Stomach (tissue), 8 donors: ENCODE measurements at regions not wholly inside any gene's neighbourhood (a gene's known extent, or its start where the extent isn't known, plus 50 kb on each side); places are given as distances from the start of the nearest gene placed in this dataset.

Experiments used
- DNase-seq, 2 donors: peaks; one replicate each; pipeline versions ENCODE4 v3.0.0 to v3.0.0-alpha.2; 2013 to 2019
- H3K27ac ChIP-seq, 5 donors: fragments of 200-600 bp in 4 of 5; sonication (generic) in 4 of 5; one replicate each; pipeline ENCODE4 v1.5.1; 2013 to 2019; ENCODE audit warnings: mild to moderate bottlenecking in 1 of 5, moderate library complexity in 1 of 5
- H3K27me3 ChIP-seq, 3 donors: fragments of 200-600 bp; sonication (generic); one replicate each; pipeline ENCODE4 v1.5.1; 2017 to 2019; ENCODE audit warnings: mixed run types in 1 of 3
- H3K36me3 ChIP-seq, 4 donors: fragments of 200-600 bp; sonication (generic); 1 replicate in 3 of 4; 2 replicates in 1 of 4; pipeline ENCODE4 v1.5.1; 2016 to 2019
- H3K4me1 ChIP-seq, 4 donors: fragments of 200-600 bp; sonication (generic); one replicate each; pipeline ENCODE4 v1.5.1; 2016 to 2019
- H3K4me3 ChIP-seq, 4 donors: fragments of 200-600 bp; sonication (generic) in 3 of 4; one replicate each; pipeline ENCODE4 v1.5.1; 2016 to 2019; ENCODE audit warnings: mild to moderate bottlenecking in 1 of 4
- H3K9me3 ChIP-seq, 4 donors: fragments of 200-600 bp; sonication (generic); one replicate each; pipeline ENCODE4 v1.5.1; 2016 to 2019
- EP300 ChIP-seq: sonication (generic); formaldehyde crosslinking; IDR thresholded peaks from one replicate; pipeline ENCODE4 v1.6.1; 2017; ENCODE audit warnings: antibody characterized with exemption
- POLR2A ChIP-seq, 4 donors: fragments of 450-650 bp; IDR thresholded peaks; one replicate each; pipeline ENCODE4 v1.6.1; 2016; ENCODE audit warnings: antibody characterized with exemption in 4 of 4, control low read depth in 2 of 4, mild to moderate bottlenecking in 1 of 4, moderate library complexity in 1 of 4
- POLR2AphosphoS5 ChIP-seq, 3 donors: sonication (generic); formaldehyde crosslinking; IDR thresholded peaks; one replicate each; pipeline ENCODE4 v1.6.1; 2016; ENCODE audit warnings: antibody characterized with exemption in 3 of 3
- WGBS, 5 donors: extraction: QIAGEN DNeasy Blood & Tissue Kit in 3 of 5; methylation state at CpG; one replicate each; pipeline versions ENCODE4 v1.1.5 to v1.1.7; 2013 to 2018; 5-methylcytosine and 5-hydroxymethylcytosine counted together
- intact Hi-C: fragments of 100-400 bp; cut with DNase I; formaldehyde crosslinking; loops from one replicate; pipeline ENCODE4 v1.15.1; 2023; ENCODE audit warnings: low total_unique reads
- TF ChIP-seq, protein P1 (sequence below), 7 experiments: fragments of 450-650 bp in 4 of 7; fragments of 200-600 bp in 3 of 7; sonication (generic) in 3 of 7; IDR thresholded peaks; one replicate each; pipeline ENCODE4 v1.5.1; 2016 to 2019; ENCODE audit warnings: antibody characterized with exemption in 7 of 7, control low read depth in 2 of 7, mild to moderate bottlenecking in 1 of 7
- donor health status: healthy with polysubstance abuse.
- donor health status: Bipolar disorder and iron deficiency.
- donor health status: healthy.

DNA sequence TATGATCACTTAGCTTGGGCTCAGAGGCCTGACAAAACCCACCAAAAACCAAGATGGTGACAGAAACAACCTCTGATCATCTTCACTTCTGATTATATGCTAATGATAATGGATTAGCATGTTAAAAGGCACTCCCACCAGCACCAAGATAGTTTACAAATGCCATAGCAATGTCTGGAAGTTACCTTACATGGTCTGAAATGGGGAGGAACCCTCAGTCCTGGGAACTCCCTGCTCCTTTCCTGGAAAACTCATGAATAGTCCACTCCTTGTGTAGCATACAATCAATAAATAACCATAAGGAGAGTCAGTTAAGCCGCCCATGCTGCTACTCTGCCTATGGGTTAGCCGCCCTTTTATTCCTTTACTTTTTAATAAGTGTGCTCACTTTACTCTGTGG, 120.0 kb upstream of the HS3ST4 start:
- DNase-seq = no peak
- no peak overlapping the region for H3K27ac ChIP-seq
- intact Hi-C loops = no loop called here
- H3K27me3 ChIP-seq = no peaks in the 10 kb centered on the region
- no peaks in the 10 kb centered on the region for H3K4me1 ChIP-seq
- peaks cover 0 to 9% (median 4%) of the 10 kb centered on the region in 4 donors for H3K9me3 ChIP-seq
- TF ChIP-seq, protein P1, sequence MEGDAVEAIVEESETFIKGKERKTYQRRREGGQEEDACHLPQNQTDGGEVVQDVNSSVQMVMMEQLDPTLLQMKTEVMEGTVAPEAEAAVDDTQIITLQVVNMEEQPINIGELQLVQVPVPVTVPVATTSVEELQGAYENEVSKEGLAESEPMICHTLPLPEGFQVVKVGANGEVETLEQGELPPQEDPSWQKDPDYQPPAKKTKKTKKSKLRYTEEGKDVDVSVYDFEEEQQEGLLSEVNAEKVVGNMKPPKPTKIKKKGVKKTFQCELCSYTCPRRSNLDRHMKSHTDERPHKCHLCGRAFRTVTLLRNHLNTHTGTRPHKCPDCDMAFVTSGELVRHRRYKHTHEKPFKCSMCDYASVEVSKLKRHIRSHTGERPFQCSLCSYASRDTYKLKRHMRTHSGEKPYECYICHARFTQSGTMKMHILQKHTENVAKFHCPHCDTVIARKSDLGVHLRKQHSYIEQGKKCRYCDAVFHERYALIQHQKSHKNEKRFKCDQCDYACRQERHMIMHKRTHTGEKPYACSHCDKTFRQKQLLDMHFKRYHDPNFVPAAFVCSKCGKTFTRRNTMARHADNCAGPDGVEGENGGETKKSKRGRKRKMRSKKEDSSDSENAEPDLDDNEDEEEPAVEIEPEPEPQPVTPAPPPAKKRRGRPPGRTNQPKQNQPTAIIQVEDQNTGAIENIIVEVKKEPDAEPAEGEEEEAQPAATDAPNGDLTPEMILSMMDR (IDR thresholded peaks at IDR 0.05) = no peak
- no peak for TF ChIP-seq POLR2AphosphoS5 (IDR thresholded peaks at IDR 0.05)
- H3K36me3 ChIP-seq = no peaks in the 10 kb centered on the region
- no peak overlapping the region for H3K4me3 ChIP-seq
- WGBS, 5 donors = 59 to 91% (median 89%) methylated on average over 2 of the region's 2 CpGs

DNA sequence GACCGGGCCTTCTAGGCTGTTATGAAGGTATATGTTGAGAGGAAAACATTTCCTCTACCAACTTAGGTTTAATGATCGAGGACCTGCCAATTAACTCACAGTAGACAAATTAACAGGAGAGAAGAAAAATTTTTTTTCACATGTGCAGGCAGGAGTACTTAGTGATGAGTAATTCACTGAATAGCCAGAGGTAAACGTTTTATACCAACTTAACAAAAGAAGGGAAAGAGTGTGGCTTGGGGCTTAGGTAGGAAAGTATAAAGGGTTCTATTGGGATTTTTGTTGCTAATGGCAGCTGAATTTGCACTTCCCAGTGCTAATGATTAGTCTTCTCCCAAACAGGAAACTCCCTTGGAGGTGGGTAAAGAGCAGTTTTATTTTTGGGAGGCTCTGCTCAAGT, 121.6 kb upstream of the HS3ST4 start:
- DNase-seq = no peak
- intact Hi-C loops = no loop called here
- WGBS, 5 donors = 68 to 81% (median 77%) methylated on average over 3 of the region's 3 CpGs

DNA sequence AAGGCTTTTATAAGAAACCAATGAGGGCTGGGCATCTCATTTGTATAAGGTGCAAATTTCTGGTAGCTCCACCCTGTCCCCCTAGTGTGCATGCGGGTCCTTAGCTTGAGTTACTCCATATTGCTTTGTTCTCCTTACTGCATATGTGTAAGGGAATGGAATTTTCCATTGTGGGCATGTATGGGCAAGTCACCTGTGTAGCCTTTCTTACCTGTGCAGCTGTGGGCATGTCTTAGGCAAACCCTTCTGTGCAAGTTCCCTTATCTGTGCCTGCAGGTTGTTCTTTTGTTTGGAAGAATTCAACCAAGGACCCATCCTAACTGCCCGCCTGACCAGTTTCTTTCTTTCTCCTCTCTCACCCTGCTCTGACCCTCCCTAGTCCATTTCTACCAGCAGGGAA, 122.8 kb upstream of the HS3ST4 start:
- intact Hi-C loops = no loop called here
- no peak overlapping the region for H3K4me3 ChIP-seq
- WGBS, 5 donors = 80 to 86% (median 84%) methylated on average over 2 of the region's 2 CpGs
- no peaks in the 10 kb centered on the region for H3K36me3 ChIP-seq
- H3K4me1 ChIP-seq = no peaks in the 10 kb centered on the region
- TF ChIP-seq POLR2AphosphoS5 (IDR thresholded peaks at IDR 0.05) = no peak
- TF ChIP-seq, protein P1 (IDR thresholded peaks at IDR 0.05) = no peak
- TF ChIP-seq POLR2A (IDR thresholded peaks at IDR 0.05) = no peak
- TF ChIP-seq EP300 = no peak
- peaks cover 0 to 9% (median 4%) of the 10 kb centered on the region in 4 donors for H3K9me3 ChIP-seq
- H3K27me3 ChIP-seq = no peaks in the 10 kb centered on the region
- no peak overlapping the region for H3K27ac ChIP-seq
- DNase-seq = no peak

More for the DNA sequence above, 121.6 kb upstream of the HS3ST4 start:
- Histone ChIP-seq H3K27ac (no peak overlapping the region), H3K4me3 (no peak overlapping the region), H3K9me3 (peaks cover 0 to 9% (median 4%) of the 10 kb centered on the region in 4 donors), H3K4me1 (no peaks in the 10 kb centered on the region), H3K36me3 (no peaks in the 10 kb centered on the region), H3K27me3 (no peaks in the 10 kb centered on the region)
- TF ChIP-seq POLR2A (IDR thresholded peaks at IDR 0.05) = no peak
- TF ChIP-seq, protein P1 (IDR thresholded peaks at IDR 0.05) = no peak

DNA sequence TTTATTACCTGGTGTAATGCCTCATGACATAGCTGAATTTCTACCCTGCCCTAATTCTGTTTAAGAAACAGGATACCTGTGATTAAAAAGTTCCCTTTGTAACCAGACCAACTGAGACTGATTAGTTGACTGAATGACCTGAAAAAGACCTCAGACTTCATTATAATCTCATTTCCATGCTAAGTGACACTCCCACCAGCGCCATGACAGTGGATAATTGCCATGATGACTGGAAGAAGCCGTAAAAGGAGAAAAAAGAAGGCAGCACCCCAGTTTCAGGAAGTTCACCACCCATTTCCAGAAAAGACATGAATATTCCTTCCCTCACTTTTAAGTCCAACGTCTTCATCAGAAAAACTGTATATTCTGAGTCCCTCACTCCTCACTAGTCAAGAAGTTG, 125.6 kb upstream of the HS3ST4 start:
- TF ChIP-seq POLR2A (IDR thresholded peaks at IDR 0.05) (no peak), EP300 (no peak), POLR2AphosphoS5 (IDR thresholded peaks at IDR 0.05) (no peak)
- TF ChIP-seq, protein P1 (IDR thresholded peaks at IDR 0.05) = no peak
- intact Hi-C loops = no loop called here
- Histone ChIP-seq H3K27ac (no peak overlapping the region), H3K9me3 (peaks cover 0 to 15% (median 5%) of the 10 kb centered on the region in 4 donors), H3K4me1 (no peaks in the 10 kb centered on the region), H3K27me3 (no peaks in the 10 kb centered on the region), H3K4me3 (no peak overlapping the region), H3K36me3 (no peaks in the 10 kb centered on the region)
- no peak for DNase-seq
- WGBS, 5 donors = 64 to 80% (median 76%) methylated on average over 3 of the region's 3 CpGs
